ENCODE measurements at regions not wholly inside any gene's neighbourhood (a gene's known extent, or its start where the extent isn't known, plus 50 kb on each side); places are given as distances from the start of the nearest gene placed in this dataset.

- Histone ChIP-seq H3K4me2 (ENCODE audit: low read depth, low read length, poor library complexity, severe bottlenecking) (no peak overlapping the region), H3K79me2 (ENCODE audit: insufficient read depth, low read length) (no peaks in the 10 kb centered on the region), H3K9me3 (ENCODE audit: insufficient read depth, low read depth, low read length) (no peaks in the 10 kb centered on the region), H3K9ac (ENCODE audit: low read depth, low read length, poor library complexity, severe bottlenecking) (no peak overlapping the region), H2AFZ (ENCODE audit: low read length) (no peak overlapping the region), H3K9me2 (replicated peaks; ENCODE audit: low read depth, low read length) (no peaks in the 10 kb centered on the region), H3K4me3 (ENCODE audit: low read length, poor library complexity, severe bottlenecking) (no peak overlapping the region), H3F3A (ENCODE audit: low read depth) (no peaks in the 10 kb centered on the region), H4K20me1 (ENCODE audit: insufficient read depth, low read length, poor library complexity, severe bottlenecking) (no peaks in the 10 kb centered on the region), H3K36me3 (ENCODE audit: insufficient read depth, low read length) (no peaks in the 10 kb centered on the region), H3K4me1 (ENCODE audit: insufficient read depth, low read length, poor library complexity, severe bottlenecking) (no peaks in the 10 kb centered on the region), H3K27me3 (ENCODE audit: insufficient read depth, low read length, poor library complexity, severe bottlenecking) (no peaks in the 10 kb centered on the region)
- TF ChIP-seq EZH2phosphoT487 (IDR thresholded peaks at IDR 0.05; ENCODE audit: borderline replicate concordance), result no peak
- TF ChIP-seq CTCF (conservative IDR thresholded peaks at IDR 0.05; ENCODE audit: low read length), result no peak
Observed at GRCh38 chr5:91438871-91439270, 55.8 kb upstream of the ARRDC3 start.

DNA sequence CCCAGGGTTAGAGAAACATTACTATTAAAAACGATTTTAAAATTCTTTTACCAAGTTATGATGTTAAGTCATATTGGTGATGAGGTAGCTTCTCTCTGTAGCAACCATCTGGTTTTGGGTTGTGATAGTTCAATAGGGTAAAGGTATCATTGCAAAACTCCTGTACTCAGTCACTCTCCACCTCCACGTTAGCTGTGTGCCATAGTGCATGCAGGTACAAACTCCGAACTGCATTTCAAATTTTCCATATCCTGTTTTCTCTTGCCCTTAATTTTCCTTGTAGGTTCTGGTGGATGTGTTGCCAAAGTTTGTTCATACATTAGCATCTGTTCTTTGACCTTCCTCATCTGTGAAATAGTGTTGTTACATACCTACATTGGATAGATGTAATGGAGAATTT, 53.1 kb upstream of the ARRDC3 start:
- no peaks in the 10 kb centered on the region for H3K79me2 ChIP-seq (ENCODE audit: insufficient read depth, low read length)
- H3K9me2 ChIP-seq (replicated peaks; ENCODE audit: low read depth, low read length), result no peaks in the 10 kb centered on the region
- no peak overlapping the region for H3K4me2 ChIP-seq (ENCODE audit: low read depth, low read length, poor library complexity, severe bottlenecking)
- TF ChIP-seq EZH2phosphoT487 (IDR thresholded peaks at IDR 0.05; ENCODE audit: borderline replicate concordance) (no peak), CTCF (conservative IDR thresholded peaks at IDR 0.05; ENCODE audit: low read length) (no peak)
- no peaks in the 10 kb centered on the region for H4K20me1 ChIP-seq (ENCODE audit: insufficient read depth, low read length, poor library complexity, severe bottlenecking)
- H3K4me3 ChIP-seq (ENCODE audit: low read length, poor library complexity, severe bottlenecking), result no peak overlapping the region
- no peaks in the 10 kb centered on the region for H3K27me3 ChIP-seq (ENCODE audit: insufficient read depth, low read length, poor library complexity, severe bottlenecking)
- no peaks in the 10 kb centered on the region for H3K4me1 ChIP-seq (ENCODE audit: insufficient read depth, low read length, poor library complexity, severe bottlenecking)
- no peaks in the 10 kb centered on the region for H3K9me3 ChIP-seq (ENCODE audit: insufficient read depth, low read depth, low read length)
- H3F3A ChIP-seq (ENCODE audit: low read depth), result no peaks in the 10 kb centered on the region
- no peak overlapping the region for H2AFZ ChIP-seq (ENCODE audit: low read length)
- no peak overlapping the region for H3K9ac ChIP-seq (ENCODE audit: low read depth, low read length, poor library complexity, severe bottlenecking)
- no peaks in the 10 kb centered on the region for H3K36me3 ChIP-seq (ENCODE audit: insufficient read depth, low read length)

DNA sequence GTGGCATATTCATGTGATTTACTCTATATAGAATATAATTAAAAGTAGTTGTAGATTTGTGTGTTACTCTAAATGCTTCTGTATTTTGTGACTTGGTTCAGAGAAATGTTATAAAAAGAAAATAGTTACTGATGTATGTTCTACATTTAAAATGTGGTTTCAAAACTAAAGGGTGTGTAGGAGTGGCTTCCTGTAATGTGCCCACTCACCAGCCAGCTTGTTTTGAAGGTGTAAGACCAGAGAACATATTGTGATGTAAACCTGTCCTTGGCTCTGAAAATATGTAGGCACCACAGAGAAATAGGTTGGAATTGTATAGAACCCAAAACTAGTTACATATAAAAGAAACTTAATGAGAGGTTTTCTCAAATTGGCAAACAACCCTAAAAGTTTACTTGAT, 51.2 kb upstream of the ARRDC3 start:
- TF ChIP-seq EZH2phosphoT487 (IDR thresholded peaks at IDR 0.05; ENCODE audit: borderline replicate concordance) (no peak), CTCF (conservative IDR thresholded peaks at IDR 0.05; ENCODE audit: low read length) (no peak)
- Histone ChIP-seq H3K9me2 (replicated peaks; ENCODE audit: low read depth, low read length) (no peaks in the 10 kb centered on the region), H2AFZ (ENCODE audit: low read length) (no peak overlapping the region), H3K4me1 (ENCODE audit: insufficient read depth, low read length, poor library complexity, severe bottlenecking) (no peaks in the 10 kb centered on the region), H3K9me3 (ENCODE audit: insufficient read depth, low read depth, low read length) (no peaks in the 10 kb centered on the region), H3K36me3 (ENCODE audit: insufficient read depth, low read length) (no peaks in the 10 kb centered on the region), H4K20me1 (ENCODE audit: insufficient read depth, low read length, poor library complexity, severe bottlenecking) (no peaks in the 10 kb centered on the region), H3K27me3 (ENCODE audit: insufficient read depth, low read length, poor library complexity, severe bottlenecking) (no peaks in the 10 kb centered on the region), H3K79me2 (ENCODE audit: insufficient read depth, low read length) (no peaks in the 10 kb centered on the region), H3K9ac (ENCODE audit: low read depth, low read length, poor library complexity, severe bottlenecking) (no peak overlapping the region), H3K4me2 (ENCODE audit: low read depth, low read length, poor library complexity, severe bottlenecking) (no peak overlapping the region), H3F3A (ENCODE audit: low read depth) (no peaks in the 10 kb centered on the region), H3K4me3 (ENCODE audit: low read length, poor library complexity, severe bottlenecking) (no peak overlapping the region)

All from Loucy (cell line).